ENCODE measurements at regions not wholly inside any gene's neighbourhood (a gene's known extent, or its start where the extent isn't known, plus 50 kb on each side); places are given as distances from the start of the nearest gene placed in this dataset.
A peak's percentile ranks its signal among the peaks of the same experiment; 100 is the strongest.
"Not testable (repeated sequence)": the region's sequence is repeated elsewhere in the genome, so short reads cannot be mapped to it uniquely, and the experiment has no call there.

- DNase-seq (ENCODE audit: low read depth): no peak
- no peak overlapping the region for H3K4me3 ChIP-seq (ENCODE audit: low read depth, low read length)
Measured at GRCh38 chr7:155375337-155376277, 77.9 kb downstream of the INSIG1 start.

- H3K4me3 ChIP-seq (ENCODE audit: low read depth, low read length): peak overlapping the region; percentile 14
- no peak for DNase-seq (ENCODE audit: low read depth)
Measured at GRCh38 chr7:155377071-155377837, 79.6 kb downstream of the INSIG1 start.

DNA sequence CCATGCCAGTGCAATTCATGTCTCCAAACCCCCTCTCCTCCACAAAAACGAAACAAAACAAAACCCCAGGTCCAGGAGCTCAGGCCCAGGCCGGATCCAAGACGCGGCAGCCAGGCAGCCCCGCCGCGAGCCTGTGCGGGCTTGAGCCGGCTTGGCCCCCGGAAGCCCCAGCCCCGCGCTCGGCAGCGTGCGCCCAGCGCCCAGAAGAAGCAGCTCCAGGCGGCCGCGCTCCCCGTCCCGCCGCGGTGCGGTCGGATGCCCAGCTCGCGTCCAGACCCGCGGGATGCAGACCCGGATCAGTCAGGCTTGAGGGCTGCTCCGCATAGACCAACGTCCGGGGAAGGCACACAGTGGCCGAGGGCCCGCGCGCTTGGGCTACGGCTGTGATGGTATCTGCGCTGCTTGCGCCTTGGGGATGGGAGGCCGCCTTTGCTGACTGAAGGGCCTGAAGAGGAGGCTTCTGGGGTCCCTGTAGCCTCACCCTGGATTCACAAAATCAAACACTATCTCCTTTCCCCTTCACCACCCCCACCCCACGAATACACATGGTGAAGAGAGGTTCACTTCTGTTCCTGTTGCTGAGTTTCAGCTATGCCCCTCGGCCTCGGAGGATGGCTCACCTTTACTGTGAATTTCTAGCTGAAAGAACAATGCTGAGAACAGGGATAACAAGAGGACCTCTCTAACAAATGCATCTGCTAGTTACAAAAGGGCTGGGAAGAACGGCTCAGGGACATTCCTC is 79.9 kb upstream of the EN2 start:
- DNase-seq (ENCODE audit: low read depth): no peak
- H3K4me3 ChIP-seq (ENCODE audit: low read depth, low read length): peak overlapping the region; percentile 14

DNA sequence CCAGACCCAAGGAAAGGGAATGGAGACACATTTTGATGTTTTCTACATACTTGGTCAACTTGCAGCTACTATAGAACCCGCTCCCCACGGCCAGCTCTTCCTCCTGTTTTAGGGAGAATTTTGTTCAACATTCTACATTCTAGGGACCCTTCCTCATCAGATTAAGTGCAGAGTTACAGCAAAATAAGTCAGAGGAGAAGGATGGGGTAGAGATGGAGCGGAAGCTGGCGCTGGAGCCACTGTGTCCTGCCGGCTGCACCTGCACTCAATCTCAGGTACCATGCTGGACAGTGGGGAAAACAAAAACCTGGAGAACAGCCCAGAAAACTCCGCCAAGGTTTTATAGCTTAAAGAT is 79.4 kb upstream of the EN2 start:
- no peak for DNase-seq (ENCODE audit: low read depth)

GRCh38 chr7:155378959-155379871 is 78.7 kb upstream of the EN2 start:
- no peak for DNase-seq (ENCODE audit: low read depth)
- no peak overlapping the region for H3K4me3 ChIP-seq (ENCODE audit: low read depth, low read length)

More for the DNA sequence above, 79.4 kb upstream of the EN2 start:
- H3K4me3 ChIP-seq (ENCODE audit: low read depth, low read length): no peak overlapping the region

DNA sequence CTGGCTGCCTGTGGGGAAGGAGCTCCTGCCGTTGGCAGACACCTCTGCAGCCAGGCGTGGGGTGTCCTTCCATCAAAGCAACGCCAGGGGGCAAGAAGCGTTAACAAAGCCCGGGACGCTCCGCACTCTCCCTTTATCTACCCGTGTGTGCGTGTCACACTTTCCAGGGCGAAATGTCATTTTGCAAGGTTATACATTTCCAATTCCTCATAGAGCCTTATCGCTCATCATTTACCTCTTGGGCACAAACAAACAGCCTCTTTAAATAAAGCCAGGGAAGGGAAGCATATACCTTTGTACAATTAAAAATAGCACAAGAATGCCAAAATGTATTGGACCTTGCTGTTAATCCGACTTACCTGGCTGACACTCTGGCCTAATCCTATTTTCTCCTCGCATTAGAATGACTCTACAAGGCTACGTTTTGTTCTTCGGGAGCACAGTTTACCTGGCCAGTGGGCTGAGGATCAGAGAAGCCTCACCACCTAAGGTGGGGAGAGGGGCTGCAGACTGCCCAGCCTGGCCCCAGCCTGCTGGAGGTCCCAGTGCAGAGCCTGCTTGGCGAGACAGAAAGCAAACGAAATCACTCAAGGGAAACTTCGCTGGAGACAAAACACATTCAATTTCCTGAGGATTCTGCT is 77.6 kb upstream of the EN2 start:
- peak; percentile 13 for DNase-seq (ENCODE audit: low read depth)
- H3K4me3 ChIP-seq (ENCODE audit: low read depth, low read length): no peak overlapping the region

DNA sequence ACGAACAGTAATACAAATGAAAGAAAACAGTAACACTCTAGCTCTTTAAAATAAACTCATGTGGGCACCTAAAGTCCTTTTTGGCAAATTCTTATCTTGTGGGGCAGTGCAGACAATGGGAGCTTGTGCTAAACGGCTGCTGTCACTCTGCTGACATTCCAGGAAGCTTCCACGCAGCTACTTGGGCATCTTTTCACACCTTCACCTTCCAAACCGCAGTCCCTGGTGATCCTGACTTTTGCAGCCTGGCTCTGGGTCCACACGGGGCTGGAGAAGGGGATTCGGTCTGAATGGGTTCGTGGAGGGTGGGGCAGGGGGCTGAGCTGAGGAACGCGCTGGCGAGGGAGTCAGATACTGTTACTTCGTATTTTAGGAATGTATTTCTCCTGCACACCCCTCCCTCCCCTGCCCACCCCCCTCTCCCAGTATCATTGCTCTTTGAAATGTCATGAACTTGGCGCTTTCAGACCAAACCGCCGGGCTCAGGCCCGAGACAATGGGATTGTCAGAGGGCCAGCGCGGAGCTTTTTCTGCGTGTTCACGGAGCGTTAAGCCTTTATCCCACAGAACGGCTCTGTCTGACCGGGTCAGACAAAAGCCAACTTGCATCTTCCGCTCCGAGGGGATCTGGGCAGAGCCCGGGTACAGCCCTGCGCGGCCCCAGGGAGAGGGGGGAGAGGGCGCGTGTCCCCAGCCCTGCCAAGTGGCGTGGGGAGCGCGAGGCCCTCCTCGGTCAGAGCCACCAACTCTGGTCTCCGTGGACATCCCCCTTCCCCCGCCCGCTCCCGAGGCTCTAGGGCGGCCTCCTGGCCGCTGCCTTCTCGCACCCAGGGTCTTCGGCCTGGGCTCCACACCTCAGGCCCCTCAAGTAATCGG is 76.7 kb upstream of the EN2 start:
- no peak for DNase-seq (ENCODE audit: low read depth)
- peak overlapping the region; percentile 27 for H3K4me3 ChIP-seq (ENCODE audit: low read depth, low read length)

DNA sequence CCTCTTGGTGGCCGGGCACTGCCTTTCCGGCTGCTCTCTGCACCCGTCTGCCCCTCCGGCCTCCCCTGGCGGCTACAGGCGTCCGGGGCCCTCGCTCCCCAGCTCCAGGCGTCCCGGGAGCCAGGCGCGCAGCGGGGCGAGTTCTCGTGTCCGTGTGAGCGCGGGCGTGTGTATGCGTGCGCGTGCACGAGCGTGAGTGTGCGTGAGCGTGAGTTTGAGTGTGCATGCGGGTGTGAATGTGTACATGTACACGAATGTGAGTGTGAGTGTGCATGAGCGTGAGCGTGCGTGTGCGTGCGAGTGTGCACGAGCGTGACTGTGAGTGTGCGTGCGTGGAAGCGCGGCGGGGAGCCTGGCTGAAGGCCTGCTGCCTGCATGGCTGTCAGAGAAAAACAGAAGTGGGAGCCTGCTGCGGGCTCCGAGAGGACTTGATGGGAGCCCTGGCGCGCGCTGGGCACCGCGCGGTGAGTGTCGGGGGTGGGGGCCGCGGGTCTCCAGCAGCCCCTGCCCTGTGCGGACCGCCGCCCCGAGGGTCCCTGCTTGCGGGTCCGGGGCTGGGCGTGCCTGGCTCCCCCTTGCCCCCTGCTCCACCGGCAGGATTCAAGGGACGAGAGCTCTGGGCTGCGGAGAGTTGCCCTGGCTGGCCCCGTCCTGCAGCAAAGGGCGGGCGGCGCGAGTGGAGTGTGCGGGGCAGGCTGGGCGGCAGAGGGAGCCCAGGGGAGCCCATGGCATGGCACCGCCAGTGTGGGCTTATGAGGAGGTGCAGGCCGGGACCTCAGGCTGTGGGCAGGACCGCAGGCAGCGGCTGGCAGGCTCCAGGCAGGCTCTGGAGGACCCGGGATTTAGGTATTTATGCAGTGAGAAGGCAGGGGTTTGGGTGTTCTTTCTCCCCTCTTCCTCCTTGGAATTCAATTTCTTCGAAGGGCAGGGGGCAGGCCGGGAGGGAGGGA is 75.8 kb upstream of the EN2 start:
- no peak for DNase-seq (ENCODE audit: low read depth)
- H3K4me3 ChIP-seq (ENCODE audit: low read depth, low read length): peak overlapping the region; percentile 27

DNA sequence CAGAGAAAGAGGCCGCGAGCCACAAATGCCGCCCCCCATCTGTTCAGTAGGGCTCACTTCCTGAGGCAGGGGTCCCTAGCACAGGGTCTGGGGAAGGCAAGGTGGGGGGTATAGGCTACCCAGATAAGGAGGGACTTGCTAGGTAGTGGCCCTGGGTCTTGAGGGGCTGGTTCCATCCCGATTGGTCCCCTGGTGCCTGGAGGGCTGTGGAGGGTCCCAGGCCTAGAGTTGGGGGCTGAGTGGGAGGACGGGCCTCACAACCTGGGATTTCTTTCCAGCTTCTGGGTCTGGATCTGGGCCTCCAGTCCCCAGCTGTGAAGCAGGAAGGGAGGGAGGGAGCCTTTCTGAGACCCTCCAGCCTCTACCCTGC is 75.1 kb upstream of the EN2 start:
- no peak for DNase-seq (ENCODE audit: low read depth)
- H3K4me3 ChIP-seq (ENCODE audit: low read depth, low read length): no peak overlapping the region

DNA sequence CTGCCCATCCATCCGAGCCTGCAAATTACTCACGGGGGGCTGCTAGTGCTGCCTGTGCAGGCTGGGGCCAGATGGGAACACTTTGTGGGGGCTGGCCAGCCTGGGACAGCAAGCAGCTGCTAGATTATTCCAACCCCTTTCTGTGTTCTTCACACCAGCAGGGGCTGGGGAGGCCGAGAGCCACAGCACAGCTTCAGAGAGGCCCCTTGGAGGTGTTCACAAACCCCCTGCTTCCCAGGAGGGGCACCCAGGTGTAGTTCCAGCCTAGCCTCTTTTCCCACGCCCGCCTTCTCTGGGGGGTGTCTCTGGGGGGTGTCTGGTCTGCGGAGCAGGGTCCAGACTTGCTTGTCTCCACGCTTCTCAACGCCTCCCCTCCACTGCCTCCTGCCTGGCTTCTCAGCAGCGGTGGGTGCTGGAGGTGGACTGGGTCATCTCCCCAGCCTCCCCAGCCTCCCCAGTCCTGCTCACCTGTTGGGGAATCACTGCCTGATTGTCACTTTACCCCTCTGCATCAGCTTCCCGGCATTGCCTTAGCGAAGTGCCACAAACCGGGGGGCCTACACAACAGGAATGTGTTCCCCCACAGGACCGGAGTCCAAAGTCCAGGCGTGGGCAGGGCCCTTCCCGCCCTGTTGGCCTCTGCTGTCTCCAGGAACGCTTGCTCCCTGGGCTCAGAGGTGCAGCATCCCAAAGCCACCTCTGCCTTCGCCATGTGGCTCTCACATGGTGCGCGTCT is 74.0 kb upstream of the EN2 start:
- no peak for DNase-seq (ENCODE audit: low read depth)

GRCh38 chr7:155384751-155385150 is 73.2 kb upstream of the EN2 start:
- no peak overlapping the region for H3K4me3 ChIP-seq (ENCODE audit: low read depth, low read length)
- no peak for DNase-seq (ENCODE audit: low read depth)

More for the DNA sequence above, 74.0 kb upstream of the EN2 start:
- H3K4me3 ChIP-seq (ENCODE audit: low read depth, low read length): no peak overlapping the region

DNA sequence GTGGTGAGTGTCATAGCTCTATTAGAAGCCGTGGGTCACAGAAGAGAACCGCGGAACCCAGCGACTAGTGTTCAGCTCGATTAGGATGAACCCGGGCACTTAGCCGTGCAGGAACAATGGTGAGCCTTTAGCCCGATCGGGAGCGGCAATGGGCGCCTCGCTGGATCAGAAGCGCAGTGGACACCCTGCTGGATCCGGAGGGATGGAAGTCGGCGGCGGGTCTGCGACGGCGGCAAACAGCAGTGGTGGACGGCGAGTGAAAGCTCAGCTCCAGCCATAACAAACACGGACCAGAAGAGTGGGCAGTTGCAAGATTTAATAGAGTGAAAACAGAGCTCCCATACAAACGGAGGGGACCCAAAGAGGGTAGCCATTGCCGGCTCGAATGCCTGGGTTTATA is 72.7 kb upstream of the EN2 start:
- not testable (repeated sequence) for H3K4me3 ChIP-seq (ENCODE audit: low read depth, low read length); DNase-seq (ENCODE audit: low read depth)

- H3K4me3 ChIP-seq (ENCODE audit: low read depth, low read length): no peak overlapping the region
- DNase-seq (ENCODE audit: low read depth): no peak
Measured at GRCh38 chr7:155386608-155387007, 71.3 kb upstream of the EN2 start.

- no peak overlapping the region for H3K4me3 ChIP-seq (ENCODE audit: low read depth, low read length)
Measured at GRCh38 chr7:155387066-155387620, 70.8 kb upstream of the EN2 start.

GRCh38 chr7:155388561-155388960 is 69.4 kb upstream of the EN2 start:
- H3K4me3 ChIP-seq (ENCODE audit: low read depth, low read length): no peak overlapping the region
- DNase-seq (ENCODE audit: low read depth): no peak

More at GRCh38 chr7:155387066-155387620, 70.8 kb upstream of the EN2 start:
- no peak for DNase-seq (ENCODE audit: low read depth)

DNA sequence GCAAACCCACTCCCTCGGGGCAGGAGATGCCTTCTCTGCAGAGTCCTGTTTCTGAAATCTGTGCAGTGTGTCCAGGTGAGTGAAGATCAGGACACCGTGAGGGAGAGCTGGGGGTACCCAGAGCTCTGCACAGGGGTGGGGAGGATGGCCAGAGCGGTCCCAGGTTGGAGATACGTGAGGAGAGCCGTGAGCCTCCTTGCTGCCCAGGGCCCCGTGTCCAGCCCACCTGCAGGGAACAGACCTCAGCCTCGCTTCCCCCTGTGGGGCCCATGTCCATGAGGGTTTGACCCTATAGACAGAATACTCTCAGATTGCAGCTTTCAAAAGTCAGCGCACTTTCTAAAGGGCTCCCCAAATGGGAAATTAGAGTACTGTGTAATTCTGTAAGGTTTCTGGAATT is 66.5 kb upstream of the EN2 start:
- no peak overlapping the region for H3K4me3 ChIP-seq (ENCODE audit: low read depth, low read length)
- DNase-seq (ENCODE audit: low read depth): no peak
